ENCODE measurements at regions not wholly inside any gene's neighbourhood (a gene's known extent, or its start where the extent isn't known, plus 50 kb on each side); places are given as distances from the start of the nearest gene placed in this dataset.

DNA sequence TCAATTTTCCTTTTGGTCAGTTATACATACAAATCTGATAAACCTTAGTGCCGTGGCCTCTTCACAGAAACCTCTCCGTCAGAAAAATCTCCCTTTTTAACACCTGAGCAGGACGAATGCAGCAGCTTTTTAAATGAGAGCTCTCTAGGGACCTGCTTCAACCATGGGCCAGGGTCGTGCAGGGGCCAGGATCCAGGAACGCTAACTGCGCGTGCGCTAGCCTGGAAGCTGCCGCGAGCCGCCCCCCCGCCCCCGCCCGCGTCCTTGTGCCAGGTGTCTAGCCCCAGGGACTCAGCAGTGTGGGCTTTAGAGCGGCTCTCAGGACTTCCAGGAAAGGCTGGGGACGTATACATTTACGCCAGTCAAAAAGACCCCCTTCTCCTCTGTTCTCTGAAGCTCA is 136.8 kb upstream of the FMN2 start:
- Histone ChIP-seq H3K27ac (no peak overlapping the region), H3K27me3 (no peaks in the 10 kb centered on the region), H3K4me1 (no peaks in the 10 kb centered on the region), H3K9ac (ENCODE audit: low read depth in 2 of 2, low read length in 2 of 2) (no peak overlapping the region), H3K36me3 (no peaks in the 10 kb centered on the region), H3K4me3 (no peak overlapping the region), H3K9me3 (no peaks in the 10 kb centered on the region)
- intact Hi-C loops (cut with DNase I): no loop called here
- TF ChIP-seq, protein P1, sequence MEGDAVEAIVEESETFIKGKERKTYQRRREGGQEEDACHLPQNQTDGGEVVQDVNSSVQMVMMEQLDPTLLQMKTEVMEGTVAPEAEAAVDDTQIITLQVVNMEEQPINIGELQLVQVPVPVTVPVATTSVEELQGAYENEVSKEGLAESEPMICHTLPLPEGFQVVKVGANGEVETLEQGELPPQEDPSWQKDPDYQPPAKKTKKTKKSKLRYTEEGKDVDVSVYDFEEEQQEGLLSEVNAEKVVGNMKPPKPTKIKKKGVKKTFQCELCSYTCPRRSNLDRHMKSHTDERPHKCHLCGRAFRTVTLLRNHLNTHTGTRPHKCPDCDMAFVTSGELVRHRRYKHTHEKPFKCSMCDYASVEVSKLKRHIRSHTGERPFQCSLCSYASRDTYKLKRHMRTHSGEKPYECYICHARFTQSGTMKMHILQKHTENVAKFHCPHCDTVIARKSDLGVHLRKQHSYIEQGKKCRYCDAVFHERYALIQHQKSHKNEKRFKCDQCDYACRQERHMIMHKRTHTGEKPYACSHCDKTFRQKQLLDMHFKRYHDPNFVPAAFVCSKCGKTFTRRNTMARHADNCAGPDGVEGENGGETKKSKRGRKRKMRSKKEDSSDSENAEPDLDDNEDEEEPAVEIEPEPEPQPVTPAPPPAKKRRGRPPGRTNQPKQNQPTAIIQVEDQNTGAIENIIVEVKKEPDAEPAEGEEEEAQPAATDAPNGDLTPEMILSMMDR (IDR thresholded peaks at IDR 0.05): no peak
- no peak for DNase-seq

DNA sequence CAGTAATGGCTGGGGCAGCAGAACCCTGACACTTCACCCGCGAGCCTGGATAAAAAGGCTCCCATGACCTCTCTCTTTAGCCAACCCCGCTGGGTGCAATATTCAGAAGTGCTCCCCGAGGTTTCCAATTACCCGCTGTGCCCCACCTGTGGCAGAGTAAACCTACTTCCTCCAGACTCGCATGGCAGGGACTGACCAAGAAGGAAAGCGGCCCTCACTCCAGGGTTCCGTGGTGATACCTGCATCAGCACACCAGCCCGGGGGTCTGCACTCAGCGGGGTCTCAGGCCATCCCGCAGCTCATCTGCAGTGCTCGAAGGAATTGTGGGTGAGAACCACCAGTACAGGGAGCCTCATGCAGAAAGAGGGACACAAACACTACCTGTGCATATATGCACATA is 136.3 kb upstream of the FMN2 start:
- Histone ChIP-seq H3K27ac (no peak overlapping the region), H3K36me3 (no peaks in the 10 kb centered on the region), H3K9me3 (no peaks in the 10 kb centered on the region), H3K27me3 (no peaks in the 10 kb centered on the region), H3K4me3 (no peak overlapping the region), H3K9ac (ENCODE audit: low read depth in 2 of 2, low read length in 2 of 2) (no peak overlapping the region), H3K4me1 (no peaks in the 10 kb centered on the region)
- DNase-seq: no peak
- intact Hi-C loops (cut with DNase I): no loop called here
- TF ChIP-seq, protein P1 (IDR thresholded peaks at IDR 0.05): no peak

DNA sequence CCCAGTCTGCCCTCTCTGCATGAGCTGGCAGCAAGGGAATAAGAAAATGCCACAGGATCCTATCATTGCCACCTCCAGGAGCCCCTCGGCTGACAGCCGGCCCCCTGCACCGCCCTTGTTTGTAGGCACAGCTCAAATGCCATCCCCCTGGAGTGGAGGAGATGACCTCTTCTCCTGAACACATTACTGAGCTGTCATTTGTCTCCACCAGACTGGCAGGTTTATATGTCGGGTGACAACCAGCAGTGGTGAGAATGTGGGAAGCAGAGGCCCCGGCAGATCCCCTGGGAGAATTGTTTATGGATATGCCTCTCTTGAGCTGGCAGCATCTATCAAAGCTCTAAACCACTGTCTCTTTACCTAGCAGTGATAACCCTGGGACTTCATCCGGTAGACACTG is 135.4 kb upstream of the FMN2 start:
- no peak for DNase-seq
- Histone ChIP-seq H3K9me3 (no peaks in the 10 kb centered on the region), H3K9ac (ENCODE audit: low read depth in 2 of 2, low read length in 2 of 2) (no peak overlapping the region), H3K27ac (no peak overlapping the region), H3K36me3 (no peaks in the 10 kb centered on the region), H3K27me3 (no peaks in the 10 kb centered on the region), H3K4me1 (no peaks in the 10 kb centered on the region), H3K4me3 (no peak overlapping the region)
- TF ChIP-seq, protein P1 (IDR thresholded peaks at IDR 0.05): no peak
- intact Hi-C loops (cut with DNase I): no loop called here

DNA sequence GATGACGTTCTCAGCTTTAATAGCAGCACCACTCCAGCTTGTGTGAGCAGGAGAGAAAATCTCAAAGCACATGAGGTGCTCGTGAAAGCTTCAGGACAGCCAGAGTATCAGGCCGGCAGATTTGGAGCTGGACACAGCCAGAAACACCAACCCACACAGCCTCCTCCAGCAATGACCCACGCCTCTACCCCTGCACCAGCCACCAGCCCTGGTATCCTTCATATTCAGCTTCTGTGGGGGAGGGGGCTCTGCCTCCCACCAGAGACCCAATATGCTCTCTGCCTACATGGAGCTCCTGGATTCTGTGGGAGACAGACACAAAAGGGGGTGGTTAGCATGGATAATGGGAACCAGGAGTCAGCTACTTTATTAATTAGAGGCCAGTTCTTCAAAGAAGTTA is 133.6 kb upstream of the FMN2 start:
- no peaks in the 10 kb centered on the region for H3K4me1 ChIP-seq
- TF ChIP-seq, protein P1 (IDR thresholded peaks at IDR 0.05): no peak
- no peak overlapping the region for H3K4me3 ChIP-seq

DNA sequence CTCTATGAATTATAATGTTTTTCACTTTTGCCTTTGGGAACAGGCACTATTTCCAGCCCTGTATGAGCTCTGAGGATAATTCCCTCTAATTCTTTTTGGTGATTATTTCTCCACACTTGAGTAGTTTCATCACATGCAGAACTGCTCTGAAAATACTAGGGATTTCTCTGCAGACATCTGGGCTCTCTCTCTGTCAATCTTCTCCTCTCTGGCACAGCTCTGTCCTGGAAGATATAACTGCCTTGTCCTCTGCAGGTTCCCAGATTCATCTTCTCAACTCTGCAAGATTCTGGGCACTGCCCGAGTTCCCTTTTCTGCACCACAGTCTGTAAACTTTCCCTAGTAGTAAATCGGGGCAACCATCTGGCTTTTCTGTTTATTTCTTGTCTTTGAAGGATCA is 131.3 kb upstream of the FMN2 start:
- TF ChIP-seq, protein P1 (IDR thresholded peaks at IDR 0.05): no peak
- H3K4me1 ChIP-seq: no peaks in the 10 kb centered on the region
- no peak for DNase-seq
- no peaks in the 10 kb centered on the region for H3K9me3 ChIP-seq
- H3K4me3 ChIP-seq: no peak overlapping the region
- H3K36me3 ChIP-seq: no peaks in the 10 kb centered on the region
- intact Hi-C loops (cut with DNase I): no loop called here
- H3K9ac ChIP-seq (ENCODE audit: low read depth in 2 of 2, low read length in 2 of 2): no peak overlapping the region
- H3K27me3 ChIP-seq: no peaks in the 10 kb centered on the region
- H3K27ac ChIP-seq: no peak overlapping the region

More for the DNA sequence above, 133.6 kb upstream of the FMN2 start:
- H3K27me3 ChIP-seq: no peaks in the 10 kb centered on the region
- intact Hi-C loops (cut with DNase I): no loop called here
- no peaks in the 10 kb centered on the region for H3K9me3 ChIP-seq
- no peak for DNase-seq
- H3K27ac ChIP-seq: no peak overlapping the region
- no peak overlapping the region for H3K9ac ChIP-seq (ENCODE audit: low read depth in 2 of 2, low read length in 2 of 2)
- no peaks in the 10 kb centered on the region for H3K36me3 ChIP-seq

DNA sequence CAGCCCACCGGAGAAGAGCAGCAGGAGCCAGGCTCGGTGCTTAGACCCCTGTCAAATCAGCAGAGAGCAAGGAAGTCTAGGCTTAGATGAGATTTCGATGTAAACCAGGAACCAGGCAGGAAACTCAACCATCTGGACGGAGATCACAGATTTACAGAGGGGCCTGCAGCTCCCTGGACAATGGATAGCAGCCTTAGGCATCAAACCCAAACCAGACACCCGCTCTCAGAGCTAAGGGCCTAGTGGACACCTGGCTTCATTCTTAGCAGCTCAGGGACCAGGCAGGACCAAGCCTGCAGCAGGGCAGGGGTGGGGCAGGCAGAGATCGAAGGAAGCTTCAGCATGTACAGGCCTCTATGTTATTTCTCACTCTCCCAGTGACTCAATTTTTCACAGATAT is 127.8 kb upstream of the FMN2 start:
- no peak overlapping the region for H3K4me3 ChIP-seq
- no peaks in the 10 kb centered on the region for H3K27me3 ChIP-seq
- intact Hi-C loops (cut with DNase I): no loop called here
- H3K9me3 ChIP-seq: no peaks in the 10 kb centered on the region
- TF ChIP-seq, protein P1 (IDR thresholded peaks at IDR 0.05): no peak
- no peaks in the 10 kb centered on the region for H3K36me3 ChIP-seq
- H3K9ac ChIP-seq (ENCODE audit: low read depth in 2 of 2, low read length in 2 of 2): no peak overlapping the region
- H3K4me1 ChIP-seq: no peaks in the 10 kb centered on the region
- DNase-seq: no peak
- H3K27ac ChIP-seq: no peak overlapping the region

Data from colonic mucosa (tissue), 4 donors.